Calu3 (cell line): ENCODE measurements at regions not wholly inside any gene's neighbourhood (a gene's known extent, or its start where the extent isn't known, plus 50 kb on each side); places are given as distances from the start of the nearest gene placed in this dataset.

Experiments used
- BruUV-seq: library from RNA; stranded (reverse); fragments of 400-500 nt; replicated peaks from 2 replicates; lab custom pipeline; 2021; lab: Mats Ljungman, UMichigan
- CTCF ChIA-PET: fragments of 300-600 bp; sonication (Branson Sonifier 250); formaldehyde crosslinking; loops from one replicate; lab custom pipeline; 2022; ENCODE audit warnings: antibody characterized with exemption; lab: Charles Lee
- DNase-seq: peaks from one replicate; pipeline ENCODE4 v3.0.0; 2022
- H3K27ac Mint-ChIP-seq: one replicate; pipeline ENCODE4 v1.8.0; 2022; ENCODE audit warnings: mixed read lengths; ENCODE audit not compliant: unreplicated experiment
- H3K27me3 Mint-ChIP-seq: one replicate; pipeline ENCODE4 v1.8.0; 2022; ENCODE audit warnings: mixed read lengths; ENCODE audit not compliant: unreplicated experiment
- H3K36me3 Mint-ChIP-seq: one replicate; pipeline ENCODE4 v1.8.0; 2022; ENCODE audit warnings: mild to moderate bottlenecking, moderate library complexity, mixed read lengths; ENCODE audit not compliant: insufficient read depth, unreplicated experiment
- H3K4me1 Mint-ChIP-seq: one replicate; pipeline ENCODE4 v1.8.0; 2022; ENCODE audit warnings: mild to moderate bottlenecking, low read depth, mixed read lengths; ENCODE audit not compliant: unreplicated experiment
- H3K4me3 Mint-ChIP-seq: one replicate; pipeline ENCODE4 v1.8.0; 2022; ENCODE audit warnings: mild to moderate bottlenecking, low read depth, moderate library complexity, mixed read lengths; ENCODE audit not compliant: unreplicated experiment
- H3K9me3 Mint-ChIP-seq: one replicate; pipeline ENCODE4 v1.8.0; 2022; ENCODE audit warnings: low read depth, mixed read lengths; ENCODE audit not compliant: unreplicated experiment
- CTCF ChIP-seq: fragments of 200-600 bp; IDR thresholded peaks from one replicate; pipeline ENCODE4 v1.8.0; 2022; ENCODE audit warnings: antibody characterized with exemption; ENCODE audit not compliant: unreplicated experiment
- intact Hi-C: fragments of 100-400 bp; cut with micrococcal nuclease; formaldehyde crosslinking; loops from one replicate; pipeline ENCODE4 v1.10.0; 2022; ENCODE audit not compliant: unreplicated experiment

DNA sequence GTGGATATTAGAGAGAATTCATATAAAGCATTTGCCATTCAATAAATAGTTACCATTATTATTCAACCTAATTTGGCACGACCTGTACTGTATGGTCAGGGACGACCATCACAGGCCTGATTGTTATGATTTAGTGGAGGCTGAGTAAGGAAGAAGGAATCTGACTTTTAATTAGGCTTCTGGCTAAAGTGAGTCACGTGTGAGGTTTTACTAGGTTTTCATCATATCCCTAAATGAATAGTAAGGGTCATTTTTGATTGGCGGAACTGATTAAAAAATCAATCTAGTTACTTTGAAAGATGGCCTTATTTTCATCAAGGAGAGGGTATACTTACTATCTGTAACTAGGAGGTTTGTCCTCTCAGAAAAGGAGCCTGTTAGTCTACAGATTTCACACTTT lies 143.4 kb downstream of the ADCYAP1 start:
- no peak for DNase-seq
- H3K36me3 Mint-ChIP-seq, result no peaks in the 10 kb centered on the region
- H3K9me3 Mint-ChIP-seq, result no peaks in the 10 kb centered on the region
- H3K4me1 Mint-ChIP-seq, result no peaks in the 10 kb centered on the region
- CTCF ChIA-PET, result no interaction called here
- H3K4me3 Mint-ChIP-seq, result no peak overlapping the region
- no peak overlapping the region for H3K27ac Mint-ChIP-seq
- H3K27me3 Mint-ChIP-seq, result peaks cover 14% of the 10 kb centered on the region
- no peak for TF ChIP-seq CTCF
- intact Hi-C loops, result no loop called here
- BruUV-seq, result no TSS peak

DNA sequence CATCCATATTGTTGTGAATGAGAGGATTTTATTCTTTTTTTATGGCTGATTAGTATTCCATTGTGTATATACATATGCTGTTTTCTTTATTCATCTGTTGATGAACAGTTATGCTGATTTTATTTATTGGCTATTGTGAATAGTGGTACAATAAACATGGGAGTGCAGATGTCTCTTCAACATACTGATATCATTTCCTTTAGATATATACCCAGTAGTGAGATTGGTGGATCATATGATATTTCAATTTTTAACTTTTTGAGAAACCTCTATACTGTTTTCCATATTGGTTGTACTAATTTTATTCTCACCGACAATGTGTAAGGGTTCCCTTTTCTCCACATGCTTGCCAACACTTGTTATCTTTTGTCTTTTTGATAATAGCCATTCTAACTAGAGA lies 144.5 kb downstream of the ADCYAP1 start:
- H3K4me1 Mint-ChIP-seq, result no peaks in the 10 kb centered on the region
- H3K27me3 Mint-ChIP-seq, result peaks cover 3% of the 10 kb centered on the region
- intact Hi-C loops, result no loop called here
- CTCF ChIA-PET, result no interaction called here
- H3K36me3 Mint-ChIP-seq, result no peaks in the 10 kb centered on the region
- H3K9me3 Mint-ChIP-seq, result no peaks in the 10 kb centered on the region
- DNase-seq, result no peak
- BruUV-seq, result no TSS peak
- H3K27ac Mint-ChIP-seq, result no peak overlapping the region
- TF ChIP-seq CTCF, result no peak
- H3K4me3 Mint-ChIP-seq, result no peak overlapping the region

GRCh38 chr18:1050012-1050657 lies 145.5 kb downstream of the ADCYAP1 start:
- no peaks in the 10 kb centered on the region for H3K27me3 Mint-ChIP-seq
- CTCF ChIA-PET, result no interaction called here
- intact Hi-C loops, result no loop called here
- H3K4me1 Mint-ChIP-seq, result no peaks in the 10 kb centered on the region
- H3K27ac Mint-ChIP-seq, result no peak overlapping the region
- H3K9me3 Mint-ChIP-seq, result no peaks in the 10 kb centered on the region
- H3K4me3 Mint-ChIP-seq, result no peak overlapping the region
- H3K36me3 Mint-ChIP-seq, result no peaks in the 10 kb centered on the region
- DNase-seq, result no peak
- BruUV-seq, result no TSS peak
- TF ChIP-seq CTCF, result no peak

GRCh38 chr18:1052301-1052700 lies 147.6 kb downstream of the ADCYAP1 start:
- Mint-ChIP-seq H3K27me3 (no peaks in the 10 kb centered on the region), H3K9me3 (peaks cover 2% of the 10 kb centered on the region), H3K4me3 (no peak overlapping the region), H3K4me1 (no peaks in the 10 kb centered on the region), H3K36me3 (no peaks in the 10 kb centered on the region), H3K27ac (no peak overlapping the region)
- no peak for DNase-seq
- intact Hi-C loops, result no loop called here
- no peak for TF ChIP-seq CTCF
- BruUV-seq, result no TSS peak
- CTCF ChIA-PET, result no interaction called here
